PFSK-1 (cell line): ENCODE measurements at regions not wholly inside any gene's neighbourhood (a gene's known extent, or its start where the extent isn't known, plus 50 kb on each side); places are given as distances from the start of the nearest gene placed in this dataset.

Experiments
- FOXP2 ChIP-seq: optimal IDR thresholded peaks from 2 replicates; pipeline ENCODE3; 2011; ENCODE audit warnings: borderline replicate concordance, control low read depth, inconsistent platforms; ENCODE audit not compliant: insufficient read depth; ENCODE audit errors: extremely low read length, extremely low read depth
- POLR2AphosphoS5 ChIP-seq: IDR thresholded peaks from 2 replicates; pipeline ENCODE4 v1.6.1; 2012; ENCODE audit warnings: low read depth, mild to moderate bottlenecking, control low read depth, low read length, moderate library complexity
- SIN3A ChIP-seq: IDR thresholded peaks from 2 replicates; pipeline ENCODE4 v1.6.1; 2012; ENCODE audit warnings: mild to moderate bottlenecking, low read length, moderate library complexity, borderline replicate concordance; ENCODE audit not compliant: insufficient read depth
- TAF1 ChIP-seq: IDR thresholded peaks from 2 replicates; pipeline ENCODE4 v1.6.1; 2012; ENCODE audit warnings: low read length, control low read depth, borderline replicate concordance; ENCODE audit not compliant: insufficient read depth
- TF ChIP-seq, protein P1 (sequence below), 2 experiments: IDR thresholded peaks; 2 replicates each; pipeline versions ENCODE4 v1.6.1 to v1.8.0; 2011 to 2012; ENCODE audit warnings: low read depth in 2 of 2, low read length in 2 of 2, control low read depth in 1 of 2, inconsistent platforms in 1 of 2, mild to moderate bottlenecking in 1 of 2, moderate library complexity in 1 of 2; ENCODE audit not compliant: insufficient read depth in 1 of 2

DNA sequence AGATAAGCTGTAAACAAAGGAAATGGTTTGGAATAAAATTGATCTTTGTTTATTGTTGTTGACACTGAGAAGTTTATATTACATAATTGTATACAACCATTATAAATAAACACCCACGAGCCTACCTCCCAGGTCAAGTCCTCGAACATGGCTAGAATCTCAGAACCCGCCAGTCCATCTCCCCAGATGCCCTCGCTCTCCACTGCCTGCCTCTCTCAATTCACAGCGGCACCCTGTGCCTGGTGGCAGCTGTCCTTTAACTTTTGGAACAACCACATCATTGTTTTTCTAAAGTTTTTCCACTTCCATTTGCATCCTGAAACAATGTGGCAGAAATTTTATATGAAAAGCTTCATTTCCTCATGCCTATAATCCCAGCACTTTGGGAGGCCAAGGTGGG is 52.2 kb upstream of the OTOS start:
- no peak for TF ChIP-seq POLR2AphosphoS5
- no peak for TF ChIP-seq TAF1
- TF ChIP-seq, protein P1, sequence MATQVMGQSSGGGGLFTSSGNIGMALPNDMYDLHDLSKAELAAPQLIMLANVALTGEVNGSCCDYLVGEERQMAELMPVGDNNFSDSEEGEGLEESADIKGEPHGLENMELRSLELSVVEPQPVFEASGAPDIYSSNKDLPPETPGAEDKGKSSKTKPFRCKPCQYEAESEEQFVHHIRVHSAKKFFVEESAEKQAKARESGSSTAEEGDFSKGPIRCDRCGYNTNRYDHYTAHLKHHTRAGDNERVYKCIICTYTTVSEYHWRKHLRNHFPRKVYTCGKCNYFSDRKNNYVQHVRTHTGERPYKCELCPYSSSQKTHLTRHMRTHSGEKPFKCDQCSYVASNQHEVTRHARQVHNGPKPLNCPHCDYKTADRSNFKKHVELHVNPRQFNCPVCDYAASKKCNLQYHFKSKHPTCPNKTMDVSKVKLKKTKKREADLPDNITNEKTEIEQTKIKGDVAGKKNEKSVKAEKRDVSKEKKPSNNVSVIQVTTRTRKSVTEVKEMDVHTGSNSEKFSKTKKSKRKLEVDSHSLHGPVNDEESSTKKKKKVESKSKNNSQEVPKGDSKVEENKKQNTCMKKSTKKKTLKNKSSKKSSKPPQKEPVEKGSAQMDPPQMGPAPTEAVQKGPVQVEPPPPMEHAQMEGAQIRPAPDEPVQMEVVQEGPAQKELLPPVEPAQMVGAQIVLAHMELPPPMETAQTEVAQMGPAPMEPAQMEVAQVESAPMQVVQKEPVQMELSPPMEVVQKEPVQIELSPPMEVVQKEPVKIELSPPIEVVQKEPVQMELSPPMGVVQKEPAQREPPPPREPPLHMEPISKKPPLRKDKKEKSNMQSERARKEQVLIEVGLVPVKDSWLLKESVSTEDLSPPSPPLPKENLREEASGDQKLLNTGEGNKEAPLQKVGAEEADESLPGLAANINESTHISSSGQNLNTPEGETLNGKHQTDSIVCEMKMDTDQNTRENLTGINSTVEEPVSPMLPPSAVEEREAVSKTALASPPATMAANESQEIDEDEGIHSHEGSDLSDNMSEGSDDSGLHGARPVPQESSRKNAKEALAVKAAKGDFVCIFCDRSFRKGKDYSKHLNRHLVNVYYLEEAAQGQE (IDR thresholded peaks at IDR 0.05; ENCODE audit: insufficient read depth in 1 of 2, low read depth in 2 of 2, low read length in 2 of 2) = no peak
- TF ChIP-seq SIN3A = no peak
- TF ChIP-seq FOXP2 = no peak
